Esophagus squamous epithelium (tissue), 5 donors: ENCODE measurements at regions not wholly inside any gene's neighbourhood (a gene's known extent, or its start where the extent isn't known, plus 50 kb on each side); places are given as distances from the start of the nearest gene placed in this dataset.
A peak's percentile ranks its signal among the peaks of the same experiment; 100 is the strongest.
"Not testable (repeated sequence)": the region's sequence is repeated elsewhere in the genome, so short reads cannot be mapped to it uniquely, and the experiment has no call there.

ENCODE experiments used
- DNase-seq: peaks from one replicate; lab custom pipeline; 2025; lab: John Stamatoyannopoulos, UW
- H3K27ac ChIP-seq, 4 donors: fragments of 200-600 bp; sonication (generic); one replicate each; pipeline ENCODE4 v1.5.1; 2016 to 2019; ENCODE audit warnings: mild to moderate bottlenecking in 1 of 4
- H3K27me3 ChIP-seq, 4 donors: fragments of 200-600 bp; sonication (generic); 1 replicate in 3 of 4; 2 replicates in 1 of 4; pipeline versions ENCODE4 v1.5.1 to v1.6.0; 2017 to 2021; ENCODE audit warnings: antibody characterized with exemption in 1 of 4
- H3K36me3 ChIP-seq, 3 donors: fragments of 200-600 bp; sonication (generic); one replicate each; pipeline ENCODE4 v1.5.1; 2016 to 2019
- H3K4me1 ChIP-seq, 3 donors: fragments of 200-600 bp; sonication (generic); one replicate each; pipeline ENCODE4 v1.5.1; 2017 to 2019
- H3K4me3 ChIP-seq, 4 donors: fragments of 200-600 bp; sonication (generic); 1 replicate in 3 of 4; 2 replicates in 1 of 4; pipeline ENCODE4 v1.5.1; 2016 to 2019; ENCODE audit warnings: mild to moderate bottlenecking in 2 of 4, moderate library complexity in 1 of 4
- H3K9me3 ChIP-seq, 3 donors: fragments of 200-600 bp; sonication (generic); one replicate each; pipeline ENCODE4 v1.5.1; 2016 to 2019
- POLR2A ChIP-seq, 4 donors: fragments of 450-650 bp; IDR thresholded peaks; one replicate each; pipeline ENCODE4 v1.6.1; 2017; ENCODE audit warnings: antibody characterized with exemption in 4 of 4, mild to moderate bottlenecking in 4 of 4, moderate library complexity in 3 of 4
- WGBS, 2 donors: methylation state at CpG; one replicate each; pipeline ENCODE4 v1.1.5; 2018; 5-methylcytosine and 5-hydroxymethylcytosine counted together
- intact Hi-C: fragments of 100-400 bp; cut with DNase I; formaldehyde crosslinking; loops from one replicate; pipeline ENCODE4 v1.15.0; 2022
- TF ChIP-seq, protein P1 (sequence below), 6 experiments: fragments of 450-650 bp in 4 of 6; fragments of 200-600 bp in 2 of 6; sonication (generic) in 2 of 6; IDR thresholded peaks; one replicate each; pipeline ENCODE4 v1.5.1; 2016 to 2019; ENCODE audit warnings: antibody characterized with exemption in 6 of 6, mild to moderate bottlenecking in 4 of 6, moderate library complexity in 4 of 6
- donor health status: DM: yes; HTN: yes; CAD: no.

GRCh38 chr17:72462407-72462806, 341.6 kb downstream of the SOX9 start:
- Histone ChIP-seq H3K4me3 (no peak overlapping the region), H3K36me3 (no peaks in the 10 kb centered on the region), H3K9me3 (no peaks in the 10 kb centered on the region), H3K27me3 (no peaks in the 10 kb centered on the region), H3K27ac (peak overlapping the region; percentile 18 to 93 (median 80)), H3K4me1 (peaks cover 0 to 74% (median 4%) of the 10 kb centered on the region in 3 donors)
- no peak for DNase-seq
- intact Hi-C loops, result no loop called here
- TF ChIP-seq POLR2A (IDR thresholded peaks at IDR 0.05), result no peak
- TF ChIP-seq, protein P1, sequence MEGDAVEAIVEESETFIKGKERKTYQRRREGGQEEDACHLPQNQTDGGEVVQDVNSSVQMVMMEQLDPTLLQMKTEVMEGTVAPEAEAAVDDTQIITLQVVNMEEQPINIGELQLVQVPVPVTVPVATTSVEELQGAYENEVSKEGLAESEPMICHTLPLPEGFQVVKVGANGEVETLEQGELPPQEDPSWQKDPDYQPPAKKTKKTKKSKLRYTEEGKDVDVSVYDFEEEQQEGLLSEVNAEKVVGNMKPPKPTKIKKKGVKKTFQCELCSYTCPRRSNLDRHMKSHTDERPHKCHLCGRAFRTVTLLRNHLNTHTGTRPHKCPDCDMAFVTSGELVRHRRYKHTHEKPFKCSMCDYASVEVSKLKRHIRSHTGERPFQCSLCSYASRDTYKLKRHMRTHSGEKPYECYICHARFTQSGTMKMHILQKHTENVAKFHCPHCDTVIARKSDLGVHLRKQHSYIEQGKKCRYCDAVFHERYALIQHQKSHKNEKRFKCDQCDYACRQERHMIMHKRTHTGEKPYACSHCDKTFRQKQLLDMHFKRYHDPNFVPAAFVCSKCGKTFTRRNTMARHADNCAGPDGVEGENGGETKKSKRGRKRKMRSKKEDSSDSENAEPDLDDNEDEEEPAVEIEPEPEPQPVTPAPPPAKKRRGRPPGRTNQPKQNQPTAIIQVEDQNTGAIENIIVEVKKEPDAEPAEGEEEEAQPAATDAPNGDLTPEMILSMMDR (IDR thresholded peaks at IDR 0.05), result no peak
- WGBS, 2 donors, result 22 to 30% methylated on average over 1 of the region's 1 CpG

DNA sequence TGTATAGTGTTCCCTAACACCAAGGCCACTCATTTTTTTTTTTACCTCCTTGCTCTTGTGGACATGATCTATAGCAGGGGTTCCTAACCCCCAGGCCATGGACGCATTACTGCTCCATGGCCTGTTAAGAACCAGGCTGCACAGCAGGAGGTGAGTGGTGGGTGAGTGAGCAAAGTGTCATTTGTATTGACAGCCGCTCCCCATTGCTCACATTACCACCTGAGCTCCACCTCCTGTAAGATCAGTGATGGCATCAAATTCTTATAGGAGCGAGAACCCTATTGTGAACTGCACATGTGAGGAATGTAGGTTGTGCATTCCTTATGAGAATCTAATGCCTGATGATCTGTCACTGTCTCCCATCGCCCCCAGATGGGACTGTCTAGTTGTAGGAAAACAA, 342.0 kb downstream of the SOX9 start:
- Histone ChIP-seq H3K27ac (peak overlapping the region; percentile 18 to 93 (median 80)), H3K4me3 (no peak overlapping the region)

GRCh38 chr17:72463287-72464102, 342.7 kb downstream of the SOX9 start:
- no peak for TF ChIP-seq POLR2A (IDR thresholded peaks at IDR 0.05)
- TF ChIP-seq, protein P1 (IDR thresholded peaks at IDR 0.05), result no peak
- Histone ChIP-seq H3K9me3 (no peaks in the 10 kb centered on the region), H3K4me3 (no peak overlapping the region), H3K4me1 (peaks cover 3 to 82% (median 6%) of the 10 kb centered on the region in 3 donors), H3K27ac (peak overlapping the region in 3 of 4 donors; percentile 68 to 93 (median 93)), H3K27me3 (no peaks in the 10 kb centered on the region), H3K36me3 (no peaks in the 10 kb centered on the region)
- 49 to 61% methylated on average over 8 to 10 of the region's 10 CpGs for WGBS, 2 donors
- intact Hi-C loops, result no loop called here
- DNase-seq, result no peak

More for the DNA sequence above, 342.0 kb downstream of the SOX9 start:
- H3K27me3 ChIP-seq, result no peaks in the 10 kb centered on the region
- no peaks in the 10 kb centered on the region for H3K9me3 ChIP-seq
- intact Hi-C loops, result no loop called here
- no peaks in the 10 kb centered on the region for H3K36me3 ChIP-seq
- WGBS, 2 donors, result 74 to 76% methylated on average over 3 to 4 of the region's 4 CpGs
- peaks cover 3 to 78% (median 4%) of the 10 kb centered on the region in 3 donors for H3K4me1 ChIP-seq
- no peak for DNase-seq
- no peak for TF ChIP-seq POLR2A (IDR thresholded peaks at IDR 0.05)
- TF ChIP-seq, protein P1 (IDR thresholded peaks at IDR 0.05), result no peak

- 100% methylated on average over 4 of the region's 5 CpGs; no CpG with 5 or more reads in 1 of the 2 donors for WGBS, 2 donors
- H3K36me3 ChIP-seq, H3K27me3 ChIP-seq, H3K9me3 ChIP-seq, H3K4me3 ChIP-seq, DNase-seq, intact Hi-C loops: not testable (repeated sequence)
- H3K4me1 ChIP-seq, result peaks cover 3 to 82% (median 10%) of the 10 kb centered on the region in 3 donors
- peak overlapping the region in 3 of 4 donors; percentile 83 to 93 (median 93) for H3K27ac ChIP-seq
Measured at GRCh38 chr17:72464221-72464620, 343.4 kb downstream of the SOX9 start.

DNA sequence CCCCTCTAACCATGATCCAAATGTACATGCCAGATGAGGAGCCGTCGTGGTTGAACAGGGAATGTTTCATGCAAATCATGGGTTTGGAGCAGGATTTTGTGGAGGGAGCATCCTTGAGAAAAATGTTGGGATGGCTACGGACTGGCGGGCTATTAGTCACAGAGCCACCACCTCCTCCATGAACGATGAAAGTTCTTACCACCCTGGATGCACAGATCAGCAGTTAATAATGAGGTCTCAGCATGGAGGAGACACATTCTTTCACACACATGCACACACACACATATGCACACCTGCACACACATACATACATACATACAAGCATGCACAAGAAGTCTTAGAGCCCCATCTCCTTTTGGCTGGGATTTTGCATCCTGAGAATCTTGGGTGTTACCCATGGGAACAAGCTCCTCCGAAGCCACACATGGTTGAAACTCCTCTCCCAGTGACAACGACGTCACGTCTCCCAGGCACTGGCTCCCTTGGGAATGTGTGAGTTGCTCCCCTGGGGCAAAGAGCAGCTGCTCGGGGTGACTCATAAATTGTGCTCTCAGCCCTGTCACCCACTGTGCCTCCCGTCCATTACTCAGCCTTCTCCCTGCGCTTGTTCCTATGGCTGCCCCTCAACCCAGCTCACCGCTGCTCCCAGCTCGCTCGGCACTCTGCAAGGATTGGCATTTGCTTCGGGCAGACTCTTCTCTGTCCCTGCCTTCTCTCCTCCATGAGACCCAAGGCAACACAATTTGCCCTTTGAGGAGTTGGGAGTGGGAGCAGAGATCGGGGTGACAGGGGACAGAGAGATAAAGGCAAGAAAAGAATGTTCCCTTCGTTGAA, 344.6 kb downstream of the SOX9 start:
- DNase-seq, result no peak
- WGBS, 2 donors, result 41 to 47% methylated on average over 14 to 17 of the region's 18 CpGs
- no peaks in the 10 kb centered on the region for H3K36me3 ChIP-seq
- intact Hi-C loops, result no loop called here
- no peaks in the 10 kb centered on the region for H3K27me3 ChIP-seq
- H3K27ac ChIP-seq, result peak overlapping the region; percentile 68 to 93 (median 88)
- H3K4me1 ChIP-seq, result peaks cover 7 to 84% (median 10%) of the 10 kb centered on the region in 3 donors
- TF ChIP-seq, protein P1 (IDR thresholded peaks at IDR 0.05), result no peak
- no peak for TF ChIP-seq POLR2A (IDR thresholded peaks at IDR 0.05)
- H3K9me3 ChIP-seq, result no peaks in the 10 kb centered on the region
- H3K4me3 ChIP-seq, result peak overlapping the region in 2 of 4 donors; percentile 22 to 23
